SK-N-MC (cell line): ENCODE measurements at regions not wholly inside any gene's neighbourhood (a gene's known extent, or its start where the extent isn't known, plus 50 kb on each side); places are given as distances from the start of the nearest gene placed in this dataset.
"Not testable (repeated sequence)": the region's sequence is repeated elsewhere in the genome, so short reads cannot be mapped to it uniquely, and the experiment has no call there.

Source experiments
- DNase-seq: peaks from one replicate; pipeline ENCODE4 v3.0.0-alpha.2; 2011; ENCODE audit warnings: low read depth, low spot score
- H3K27ac ChIP-seq: fragments of 200-600 bp; sonication (generic); 2 replicates; pipeline ENCODE4 v1.5.1; 2016; ENCODE audit warnings: mixed run types
- H3K36me3 ChIP-seq: fragments of 200-600 bp; sonication (generic); 2 replicates; pipeline ENCODE4 v1.6.1; 2017; ENCODE audit warnings: antibody characterized with exemption, low read length, mixed read lengths; ENCODE audit not compliant: insufficient read depth
- H3K4me3 ChIP-seq: fragments of 200-600 bp; sonication (generic); 2 replicates; pipeline ENCODE4 v1.5.1; 2016
- H3K9ac ChIP-seq: fragments of 200-600 bp; sonication (generic); 2 replicates; pipeline ENCODE4 v1.8.0; 2017; ENCODE audit warnings: mixed run types, mixed read lengths; ENCODE audit not compliant: insufficient read length
- H3K9me3 ChIP-seq: fragments of 200-600 bp; sonication (generic); 2 replicates; pipeline ENCODE4 v1.6.1; 2017; ENCODE audit warnings: low read depth, mild to moderate bottlenecking, antibody characterized with exemption, low read length, moderate library complexity, mixed read lengths
- EZH2 ChIP-seq: fragments of 200-600 bp; sonication (generic); IDR thresholded peaks from one replicate; pipeline ENCODE4 v1.6.1; 2017; ENCODE audit warnings: antibody characterized with exemption
- FOXP2 ChIP-seq: optimal IDR thresholded peaks from 2 replicates; pipeline ENCODE3; 2011; ENCODE audit warnings: mild to moderate bottlenecking, moderate library complexity; ENCODE audit not compliant: insufficient read depth; ENCODE audit errors: extremely low read length, control extremely low read depth
- POLR2AphosphoS5 ChIP-seq: IDR thresholded peaks from 2 replicates; pipeline ENCODE4 v1.6.1; 2012; ENCODE audit warnings: mild to moderate bottlenecking, low read depth, low read length, borderline replicate concordance

DNA sequence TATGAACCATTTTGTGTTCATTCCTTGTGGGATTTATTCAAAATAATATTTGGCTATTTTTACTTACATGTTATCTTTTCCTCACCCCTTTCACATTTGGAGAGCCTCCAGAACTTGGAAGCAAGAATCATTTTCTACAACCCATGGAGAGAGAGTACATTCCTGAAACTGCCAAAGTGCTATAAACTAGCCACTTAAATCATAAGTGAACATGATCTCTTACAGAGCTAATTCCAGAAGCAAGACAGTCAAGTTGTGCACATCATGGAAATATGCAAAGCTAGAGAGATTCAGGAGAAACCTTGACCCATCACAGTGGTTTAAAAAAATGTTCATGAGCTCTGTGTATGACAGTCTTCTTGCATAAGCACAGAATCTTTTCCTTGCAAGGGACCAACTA, 883.6 kb upstream of the C9orf72 start:
- Histone ChIP-seq H3K27ac (no peak overlapping the region), H3K9me3 (no peaks in the 10 kb centered on the region), H3K36me3 (no peaks in the 10 kb centered on the region), H3K4me3 (no peak overlapping the region), H3K9ac (no peak overlapping the region)
- TF ChIP-seq FOXP2 (no peak), POLR2AphosphoS5 (no peak)
- DNase-seq, result no peak

DNA sequence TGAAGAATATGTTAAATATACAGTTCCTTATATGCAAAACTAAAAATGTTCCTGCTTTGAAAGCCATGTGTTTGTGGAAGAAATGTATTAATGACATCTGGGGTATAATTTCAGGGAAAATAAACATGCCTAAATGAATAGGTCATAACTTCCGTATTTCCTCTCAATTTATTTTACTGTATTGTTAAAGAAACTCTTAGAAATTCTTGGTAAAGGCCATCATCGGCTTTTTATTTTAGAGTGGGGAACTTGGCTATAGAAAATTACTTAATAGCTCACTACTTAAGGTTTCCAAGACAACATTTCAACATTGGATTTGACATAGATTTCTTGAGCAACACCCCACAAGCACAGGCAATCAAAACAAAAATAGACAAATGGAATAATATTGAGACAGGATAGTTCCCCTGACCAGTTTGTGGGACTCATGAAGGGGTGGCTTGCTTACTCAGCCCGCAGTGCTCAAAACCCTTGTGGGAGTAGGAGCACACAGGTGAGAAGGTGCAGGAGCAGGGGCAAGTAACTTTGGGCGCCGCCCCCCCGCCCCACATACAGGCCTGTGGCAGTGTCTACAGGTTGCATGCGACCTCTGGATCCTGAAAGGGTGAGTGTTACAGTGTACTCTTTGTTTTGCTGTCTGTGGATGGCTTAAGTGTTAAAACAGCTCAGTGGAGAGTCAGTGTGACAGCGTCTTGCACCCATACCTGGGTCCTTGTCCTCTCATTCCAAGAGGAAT, 891.4 kb upstream of the C9orf72 start:
- no peak overlapping the region for H3K9ac ChIP-seq
- no peaks in the 10 kb centered on the region for H3K36me3 ChIP-seq
- no peak overlapping the region for H3K4me3 ChIP-seq
- DNase-seq, result peak; percentile 8
- H3K9me3 ChIP-seq, result no peaks in the 10 kb centered on the region
- no peak overlapping the region for H3K27ac ChIP-seq
- TF ChIP-seq EZH2, result no peak
- no peak; the same call in 1 of the 2 replicates for TF ChIP-seq POLR2AphosphoS5
- TF ChIP-seq FOXP2, result no peak

DNA sequence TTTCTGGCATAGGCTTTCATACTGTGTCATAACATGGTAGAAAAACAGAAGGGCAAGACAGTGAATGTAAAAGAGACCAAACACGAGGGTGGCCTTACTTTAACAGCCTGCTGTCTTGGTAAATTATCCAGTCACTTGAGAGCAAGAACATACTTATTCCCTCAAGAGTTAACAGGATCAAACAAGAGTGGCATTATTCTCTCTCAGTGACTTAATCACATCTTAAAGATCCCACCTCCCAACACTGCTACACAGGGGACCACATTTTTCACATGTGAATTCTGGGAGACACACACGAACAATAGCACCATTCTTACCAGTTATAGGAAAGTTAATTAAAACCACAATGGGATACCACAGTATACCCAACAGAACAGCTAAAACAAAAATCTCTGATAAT, 898.0 kb upstream of the C9orf72 start:
- Histone ChIP-seq H3K27ac (no peak overlapping the region), H3K9ac (no peak overlapping the region), H3K4me3 (no peak overlapping the region), H3K9me3 (no peaks in the 10 kb centered on the region), H3K36me3 (no peaks in the 10 kb centered on the region)
- DNase-seq, result no peak
- no peak for TF ChIP-seq FOXP2
- no peak for TF ChIP-seq EZH2
- no peak for TF ChIP-seq POLR2AphosphoS5

DNA sequence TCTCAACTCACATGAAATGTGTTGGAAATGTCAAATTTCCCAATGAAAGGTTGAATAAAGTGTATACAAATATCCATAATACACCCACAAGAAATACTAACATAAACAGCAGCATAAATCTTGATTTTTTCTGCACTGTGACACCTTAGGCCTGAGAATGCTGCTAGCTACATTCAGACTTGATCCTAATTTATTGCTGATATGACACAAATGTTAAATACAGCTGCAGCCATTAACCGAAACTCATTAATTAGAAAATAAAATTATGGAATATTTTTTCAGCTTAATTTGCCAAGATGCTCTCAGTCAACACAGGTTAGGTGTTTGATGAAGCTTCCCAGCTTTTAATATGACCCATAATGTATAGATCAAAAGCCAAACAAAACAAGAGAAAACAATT, 914.3 kb upstream of the C9orf72 start:
- TF ChIP-seq POLR2AphosphoS5 (no peak), FOXP2 (no peak)
- DNase-seq, result no peak
- no peak overlapping the region for H3K27ac ChIP-seq
- no peak overlapping the region for H3K9ac ChIP-seq
- H3K36me3 ChIP-seq, result no peaks in the 10 kb centered on the region
- H3K9me3 ChIP-seq, result no peaks in the 10 kb centered on the region; the same call in 1 of the 2 replicates
- no peak overlapping the region for H3K4me3 ChIP-seq

DNA sequence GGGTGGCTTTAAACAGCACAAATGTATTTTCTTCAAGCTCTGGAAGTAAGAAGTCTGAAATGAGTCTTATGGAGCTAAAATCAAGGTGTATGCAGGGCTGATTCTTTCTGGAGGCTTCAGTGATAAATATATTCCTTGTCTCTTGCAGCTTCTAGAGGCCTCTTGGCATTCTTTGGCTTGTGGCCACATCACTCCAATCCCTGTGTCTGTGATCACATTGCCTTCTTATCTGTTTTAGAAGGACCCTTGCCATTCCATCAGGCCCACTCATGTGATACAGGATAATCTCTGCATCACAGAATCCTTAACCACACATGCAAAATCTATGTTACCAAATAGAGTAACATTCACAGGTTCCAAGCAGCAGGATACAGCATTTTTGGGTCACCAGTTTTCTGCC, 917.8 kb upstream of the C9orf72 start:
- Histone ChIP-seq H3K9me3 (no peaks in the 10 kb centered on the region; the same call in 1 of the 2 replicates), H3K27ac (no peak overlapping the region), H3K4me3 (no peak overlapping the region), H3K36me3 (no peaks in the 10 kb centered on the region), H3K9ac (no peak overlapping the region)
- no peak for DNase-seq
- TF ChIP-seq POLR2AphosphoS5 (no peak), EZH2 (no peak)

DNA sequence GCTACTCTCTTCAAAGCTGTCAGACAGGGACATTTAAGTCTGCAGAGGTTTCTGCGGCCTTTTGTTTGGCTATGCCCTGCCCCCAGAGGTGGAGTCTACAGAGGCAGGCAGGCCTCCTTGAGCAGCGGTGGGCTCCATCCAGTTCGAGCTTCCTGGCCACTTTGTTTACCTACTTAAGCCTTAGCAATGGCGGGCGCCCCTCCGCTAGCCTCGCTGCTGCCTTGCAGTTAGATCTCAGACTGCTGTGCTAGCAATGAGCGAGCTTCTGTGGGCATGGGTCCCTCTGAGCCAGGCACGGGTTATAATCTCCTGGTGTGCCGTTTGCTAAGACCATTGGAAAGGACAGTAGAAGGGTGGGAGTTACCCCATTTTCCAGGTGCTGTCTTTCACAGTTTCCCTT, 924.9 kb upstream of the C9orf72 start:
- H3K9me3 ChIP-seq, H3K4me3 ChIP-seq, H3K27ac ChIP-seq, H3K36me3 ChIP-seq, H3K9ac ChIP-seq, DNase-seq: not testable (repeated sequence)

DNA sequence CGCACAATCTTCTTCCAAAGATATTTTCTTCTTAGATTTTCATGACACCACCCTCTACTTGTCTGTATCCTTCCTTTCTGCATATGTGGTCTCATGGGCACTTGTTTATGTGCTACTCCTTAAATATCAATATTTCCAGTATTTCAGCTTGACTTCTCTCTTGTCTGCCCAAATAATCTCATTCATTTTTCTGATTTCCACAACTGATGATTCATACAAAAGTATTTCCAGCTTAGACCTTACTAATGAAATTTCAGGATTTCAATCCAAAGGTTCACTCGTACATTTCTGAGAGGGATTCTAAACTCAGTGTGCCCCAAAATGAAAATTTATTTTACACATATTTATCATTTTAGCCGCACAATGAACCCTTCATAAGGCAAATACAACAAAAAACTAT, 928.9 kb upstream of the C9orf72 start:
- Histone ChIP-seq H3K4me3 (no peak overlapping the region), H3K9me3 (no peaks in the 10 kb centered on the region), H3K9ac (no peak overlapping the region), H3K36me3 (no peaks in the 10 kb centered on the region), H3K27ac (no peak overlapping the region)
- TF ChIP-seq FOXP2, result no peak
- no peak for TF ChIP-seq EZH2
- no peak for TF ChIP-seq POLR2AphosphoS5
- no peak for DNase-seq

DNA sequence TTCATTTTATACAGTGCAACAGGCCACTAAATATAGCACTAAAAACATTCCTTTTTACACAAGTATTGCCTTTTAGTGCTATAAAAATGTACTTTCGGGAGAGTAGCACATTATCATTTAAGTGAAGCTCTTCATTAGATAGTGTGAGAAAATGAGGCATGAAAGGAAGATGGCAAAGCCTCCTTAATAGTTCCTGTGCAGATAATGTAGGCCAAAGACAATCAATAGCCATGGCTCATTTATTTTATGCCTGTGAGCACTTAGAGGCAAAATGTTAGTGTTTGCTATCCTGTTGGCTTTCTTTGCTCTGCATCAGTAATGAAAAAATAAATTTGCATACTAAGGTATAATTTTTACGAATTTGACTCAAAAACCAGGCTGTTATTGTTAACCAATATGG, 929.5 kb upstream of the C9orf72 start:
- H3K4me3 ChIP-seq, result no peak overlapping the region
- no peak overlapping the region for H3K9ac ChIP-seq
- H3K36me3 ChIP-seq, result no peaks in the 10 kb centered on the region
- TF ChIP-seq FOXP2 (no peak), POLR2AphosphoS5 (no peak), EZH2 (no peak)
- DNase-seq, result no peak
- H3K9me3 ChIP-seq, result no peaks in the 10 kb centered on the region
- no peak overlapping the region for H3K27ac ChIP-seq

DNA sequence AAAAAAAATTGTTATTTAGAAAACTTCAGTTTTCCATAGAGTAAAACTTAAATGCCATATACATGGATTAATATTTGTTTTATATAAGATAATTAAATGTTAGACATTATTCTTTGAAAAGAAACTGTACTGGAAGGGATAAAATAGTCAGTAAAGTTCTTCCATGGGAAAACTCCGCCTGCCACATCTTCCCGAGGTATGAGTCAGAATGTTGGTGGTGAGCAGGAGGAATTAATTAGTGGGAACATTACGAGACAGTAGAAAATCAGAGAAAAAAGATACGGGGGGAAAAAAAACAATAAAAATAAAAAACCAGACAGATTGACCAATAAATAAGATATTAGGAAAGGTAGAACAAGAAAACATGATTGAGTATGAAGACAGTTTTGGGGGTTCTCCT, 930.3 kb upstream of the C9orf72 start:
- DNase-seq, result no peak
- H3K27ac ChIP-seq, result no peak overlapping the region
- H3K9me3 ChIP-seq, result no peaks in the 10 kb centered on the region
- H3K36me3 ChIP-seq, result no peaks in the 10 kb centered on the region
- no peak overlapping the region for H3K4me3 ChIP-seq
- no peak for TF ChIP-seq FOXP2
- no peak overlapping the region for H3K9ac ChIP-seq

DNA sequence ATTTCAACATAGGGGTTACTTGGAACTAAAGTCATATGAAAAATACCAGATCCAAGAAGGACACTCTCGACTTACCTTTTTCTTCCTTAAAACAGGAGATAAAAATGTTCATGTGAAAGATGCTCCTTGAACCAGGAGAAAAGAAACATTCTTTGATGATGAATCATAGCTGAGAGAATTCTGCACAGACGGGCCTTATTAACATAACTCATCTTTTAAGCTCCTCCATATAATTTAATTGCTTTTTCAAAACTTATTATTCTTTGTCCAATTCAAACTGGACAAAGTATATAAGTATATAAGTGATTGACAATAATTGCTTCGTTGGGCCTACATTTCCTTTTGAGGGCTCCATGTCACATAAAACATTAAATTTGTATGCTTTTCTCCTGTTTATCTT, 945.2 kb upstream of the C9orf72 start:
- DNase-seq, result no peak
- Histone ChIP-seq H3K4me3 (no peak overlapping the region), H3K9ac (no peak overlapping the region), H3K9me3 (no peaks in the 10 kb centered on the region), H3K27ac (no peak overlapping the region), H3K36me3 (no peaks in the 10 kb centered on the region)
- TF ChIP-seq EZH2 (no peak), POLR2AphosphoS5 (no peak), FOXP2 (no peak)

DNA sequence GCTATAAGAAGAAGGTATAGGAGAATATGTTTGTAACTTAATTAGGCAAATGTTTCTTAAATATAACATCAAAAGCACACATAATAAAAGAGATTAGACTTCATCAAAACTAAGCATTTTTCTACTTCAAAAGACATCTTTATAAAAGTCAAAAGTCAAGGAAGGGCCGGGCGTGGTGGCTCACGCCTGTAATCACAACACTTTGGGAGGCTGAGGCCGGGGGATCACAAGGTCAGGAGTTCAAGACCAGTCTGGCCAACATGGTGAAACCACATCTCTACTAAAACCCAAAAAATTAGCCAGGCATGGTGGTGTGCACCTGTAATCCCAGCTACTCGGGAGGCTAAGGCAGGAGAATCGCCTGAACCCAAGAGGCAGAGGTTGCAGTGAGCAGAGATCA, 951.0 kb upstream of the C9orf72 start:
- H3K9ac ChIP-seq, DNase-seq, H3K4me3 ChIP-seq, H3K36me3 ChIP-seq, H3K27ac ChIP-seq, H3K9me3 ChIP-seq: not testable (repeated sequence)
